GM12874 (cell line): ENCODE measurements at regions not wholly inside any gene's neighbourhood (a gene's known extent, or its start where the extent isn't known, plus 50 kb on each side); places are given as distances from the start of the nearest gene placed in this dataset.

Experiments
- CTCF ChIP-seq: IDR thresholded peaks from 2 replicates; pipeline ENCODE4 v1.5.1; 2011; ENCODE audit warnings: low read depth, mild to moderate bottlenecking, control low read depth, low read length, moderate library complexity; ENCODE audit not compliant: insufficient read depth

DNA sequence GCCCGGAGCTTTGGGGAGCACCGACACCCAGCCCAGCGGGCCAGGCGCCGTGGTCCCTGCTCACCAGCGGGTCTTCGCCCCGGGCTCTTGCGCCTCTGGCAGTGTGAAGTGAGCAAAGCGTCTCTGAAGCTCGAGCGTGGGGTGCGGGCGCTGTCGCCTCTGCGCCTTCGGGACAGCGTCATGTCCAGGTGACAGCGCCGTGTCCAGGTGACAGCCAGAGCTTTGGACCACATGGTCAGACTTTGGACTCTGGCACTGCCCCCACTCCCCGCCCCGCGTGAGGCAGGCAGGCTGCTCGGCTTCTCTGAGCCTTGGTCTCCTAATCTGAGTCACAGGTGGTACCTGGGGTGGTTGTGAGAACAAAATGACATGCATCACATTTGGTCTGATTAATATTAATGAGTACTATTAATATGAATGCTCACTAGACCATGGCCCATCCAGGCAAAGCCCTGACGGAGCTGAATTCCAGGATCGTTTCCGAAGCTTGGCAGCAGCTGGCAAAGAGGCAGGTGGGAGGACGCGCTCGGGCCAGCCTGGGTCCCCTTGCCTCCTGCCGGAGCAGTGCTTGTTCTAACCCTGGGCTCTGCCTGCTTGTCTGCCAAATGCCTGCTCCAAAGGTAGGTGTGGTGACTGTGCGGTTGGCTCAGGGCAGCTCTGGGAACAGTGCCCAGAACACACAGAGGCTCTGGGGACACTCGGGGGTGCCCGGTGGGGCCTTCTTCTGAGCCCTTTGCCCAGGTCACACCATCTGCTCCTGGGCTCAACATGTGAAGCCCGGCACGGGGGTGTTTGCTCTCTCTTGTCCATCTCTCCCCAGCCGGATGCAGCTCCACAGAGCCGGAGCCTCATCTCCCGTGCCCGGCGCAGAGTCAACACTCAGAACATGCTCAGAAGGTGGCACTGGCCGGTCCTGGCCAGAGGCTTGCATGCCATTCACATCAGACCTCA lies 157.1 kb downstream of the OLFM1 start:
- no peak for TF ChIP-seq CTCF

DNA sequence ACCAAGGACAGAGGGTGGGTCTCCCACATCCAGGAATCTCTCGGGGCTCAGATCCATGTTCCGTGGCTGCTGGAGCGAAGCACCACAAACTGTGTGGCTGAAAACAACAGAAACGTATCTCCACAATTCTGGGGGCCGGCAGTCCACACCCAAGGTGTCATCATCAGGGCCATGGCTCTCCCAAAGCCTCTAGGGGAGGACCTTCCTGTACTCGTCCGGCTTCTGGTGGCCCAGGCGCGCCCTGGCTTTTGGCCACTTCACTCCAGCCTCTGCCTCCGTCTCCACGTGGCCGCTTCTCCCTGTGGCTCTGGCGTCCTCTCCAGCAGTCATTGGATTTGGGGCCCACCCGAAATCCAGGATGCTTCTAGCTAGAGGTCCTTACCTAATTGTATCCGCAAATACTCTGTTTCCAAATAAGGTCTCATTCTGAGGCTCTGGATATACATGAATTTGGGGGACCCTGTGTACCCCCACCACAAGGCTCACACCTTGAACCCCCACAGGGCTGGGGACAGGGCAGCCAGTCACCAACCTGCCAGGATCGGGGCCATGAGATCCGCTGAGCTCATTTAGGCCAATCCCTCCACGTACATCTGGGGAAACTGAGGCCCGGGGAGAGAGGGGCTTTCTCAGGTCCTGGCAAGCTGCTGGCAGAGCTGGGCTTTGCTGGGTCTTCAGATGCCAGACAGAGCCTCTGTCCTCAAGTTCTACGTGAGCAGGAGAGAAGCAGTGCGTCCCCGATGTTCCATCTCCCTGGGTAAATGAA lies 158.2 kb downstream of the OLFM1 start:
- TF ChIP-seq CTCF, result no peak

DNA sequence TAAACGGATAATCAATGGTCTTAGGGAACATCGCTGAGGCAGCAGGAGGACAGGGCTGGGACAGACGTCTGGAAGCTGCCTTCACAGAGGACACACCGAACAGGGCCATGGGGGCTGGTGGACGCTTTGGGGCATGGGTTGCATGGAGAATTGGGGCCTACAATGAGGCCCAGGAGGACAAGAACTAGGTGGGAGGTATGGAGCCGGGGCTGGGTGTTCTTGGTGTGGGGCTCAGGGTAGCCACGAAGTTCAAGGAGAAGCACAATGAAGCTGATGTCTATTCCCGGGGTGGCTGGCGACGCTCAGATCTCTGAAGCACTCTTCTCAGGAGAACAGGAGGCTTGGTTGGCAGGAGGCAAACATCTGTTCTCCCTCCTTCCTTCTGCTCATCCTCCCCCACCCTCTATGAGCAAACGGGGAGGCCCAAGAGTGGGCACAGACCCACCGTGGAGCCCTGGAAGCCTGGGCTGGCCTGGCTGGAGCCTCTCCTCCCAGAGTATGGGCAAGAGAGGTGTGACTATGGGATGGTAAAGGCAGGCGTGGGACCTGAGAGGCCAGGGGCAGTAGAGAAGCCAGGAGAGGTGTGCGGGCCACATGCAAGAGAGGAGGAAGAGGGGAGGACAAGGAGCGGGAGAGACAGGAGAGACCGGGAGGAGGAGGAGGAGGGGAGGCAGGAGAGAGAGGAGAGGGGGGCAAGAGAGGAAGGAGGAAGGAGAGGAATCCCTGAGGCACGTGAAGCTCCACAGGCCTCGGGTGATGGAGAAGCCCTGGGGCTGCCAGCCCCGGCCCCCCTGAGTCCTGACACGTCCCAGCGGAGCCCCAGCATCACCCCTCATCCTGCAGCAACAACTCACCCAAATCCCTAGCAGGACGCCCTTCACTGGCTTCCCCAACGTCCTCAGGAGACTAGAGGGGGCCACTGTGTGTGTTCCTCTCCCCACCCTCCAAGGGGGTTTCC lies 159.1 kb downstream of the OLFM1 start:
- TF ChIP-seq CTCF, result no peak

DNA sequence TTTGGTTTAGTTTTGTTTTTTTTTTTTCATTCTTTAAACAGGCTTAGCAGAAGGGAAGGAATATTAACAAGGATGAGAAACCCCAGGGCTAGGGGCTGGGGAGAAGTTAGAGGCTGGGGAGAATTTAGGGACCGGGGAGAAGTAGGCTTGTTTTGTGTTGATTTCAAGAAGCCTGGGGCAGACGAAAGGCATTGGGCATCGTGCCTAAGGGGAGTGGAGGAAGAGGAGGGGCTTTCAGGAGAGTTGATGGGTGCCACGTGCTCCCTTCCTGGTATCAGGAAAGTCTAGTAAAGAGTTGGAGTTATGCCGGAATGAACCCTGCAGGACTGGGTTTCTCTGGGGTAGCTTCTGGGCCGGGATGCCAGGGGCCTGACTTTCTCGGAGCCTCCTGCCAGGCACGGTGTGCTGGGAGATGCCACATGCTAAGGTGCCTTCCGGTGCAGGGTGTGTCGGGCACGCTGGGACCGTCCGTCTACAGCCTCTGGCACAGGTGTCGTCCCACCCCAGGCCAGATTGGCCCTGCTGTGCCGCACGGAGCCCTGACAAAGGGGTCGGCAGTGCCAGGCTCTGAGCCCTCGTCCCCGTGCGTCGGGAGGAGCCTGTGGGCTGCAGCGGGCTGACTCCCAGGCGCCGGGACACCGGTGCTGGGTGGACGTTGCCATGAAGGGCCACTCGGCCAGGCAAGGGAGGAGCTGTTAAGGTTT lies 159.9 kb downstream of the OLFM1 start:
- TF ChIP-seq CTCF, result no peak

DNA sequence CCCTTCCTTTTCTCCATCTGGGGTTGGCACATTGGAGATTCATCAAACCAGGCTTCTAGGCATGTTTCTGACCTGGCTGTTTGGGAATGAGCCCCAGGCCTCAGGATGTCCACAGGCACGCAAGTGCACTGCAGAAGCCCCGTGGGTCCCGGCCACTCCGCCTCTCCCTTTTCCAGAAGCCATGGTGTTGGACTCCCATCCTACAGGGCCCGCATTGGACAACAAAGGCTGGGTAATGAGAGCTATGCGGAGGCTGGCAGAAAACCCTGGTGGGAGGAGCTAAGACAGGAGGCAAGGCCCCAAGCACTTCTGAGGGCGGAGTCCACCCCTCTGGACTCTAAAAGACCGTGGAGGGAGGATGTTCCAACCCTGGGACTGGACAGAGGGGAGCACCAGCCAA lies 160.6 kb downstream of the OLFM1 start:
- TF ChIP-seq CTCF, result no peak

DNA sequence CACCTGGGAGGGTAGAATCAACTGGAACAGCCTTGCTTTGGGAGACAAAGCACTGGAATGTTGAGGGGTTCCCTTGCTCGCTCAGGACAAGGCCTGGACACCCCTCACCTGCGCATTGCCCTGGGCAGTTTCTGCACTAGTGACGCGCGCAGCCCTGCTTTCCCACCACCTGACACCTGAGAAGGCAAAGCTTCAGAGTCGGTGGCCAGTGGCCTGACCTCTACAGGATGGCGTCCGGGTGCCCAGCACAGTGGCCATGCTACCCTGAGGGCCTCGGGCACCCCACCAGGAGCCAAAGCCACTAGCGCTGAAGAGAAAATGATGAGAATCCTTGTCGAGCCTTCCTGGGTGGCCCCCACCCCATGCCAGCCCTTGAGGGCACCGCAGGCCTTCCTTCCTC lies 161.3 kb downstream of the OLFM1 start:
- no peak for TF ChIP-seq CTCF
